ENCODE measurements at regions not wholly inside any gene's neighbourhood (a gene's known extent, or its start where the extent isn't known, plus 50 kb on each side); places are given as distances from the start of the nearest gene placed in this dataset.

DNA sequence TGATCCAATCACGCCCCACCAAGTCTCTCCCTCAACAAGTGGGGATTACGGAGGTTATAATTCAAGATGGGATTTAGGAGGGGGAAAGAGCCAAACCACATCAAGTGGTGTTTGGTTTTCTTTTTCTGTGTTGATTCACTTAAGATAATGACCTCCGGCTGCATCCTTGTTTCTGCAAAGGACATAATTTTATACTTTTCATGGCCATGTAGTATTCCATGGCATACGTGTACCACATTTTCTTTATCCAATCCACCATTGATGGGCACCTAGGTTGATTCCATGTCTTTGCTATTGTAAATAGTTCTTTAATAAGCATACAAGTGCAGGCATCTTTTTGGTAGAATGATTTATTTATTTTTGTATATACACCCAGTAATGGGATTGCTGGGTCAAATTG, 162.5 kb upstream of the JUN start:
- POLR2A ChIA-PET = no interaction called here
- no peaks in the 10 kb centered on the region for H3K27me3 ChIP-seq (ENCODE audit: control insufficient read depth, insufficient read depth, low read length)
- in situ Hi-C loops (cut with HindIII; ENCODE audit: low pct_unique_long_range_greater_than_20kb, low sequenced_read_pairs) = no loop called here
- intact Hi-C loops (cut with micrococcal nuclease; ENCODE audit: unreplicated experiment) = no loop called here
- DNase-seq (ENCODE audit: low read depth, low spot score) (no peak), ATAC-seq (no peak)
- no peaks in the 10 kb centered on the region for H3K36me3 ChIP-seq (ENCODE audit: control insufficient read depth, insufficient read depth, low read length)
- no peaks in the 10 kb centered on the region for H3K4me1 ChIP-seq (ENCODE audit: control insufficient read depth, insufficient read depth, low read length)
- CTCF ChIA-PET = no interaction called here
- TF ChIP-seq TCF7L2 (IDR thresholded peaks at IDR 0.05; ENCODE audit: low read depth, low read length) = no peak
- TF ChIP-seq, protein P1, sequence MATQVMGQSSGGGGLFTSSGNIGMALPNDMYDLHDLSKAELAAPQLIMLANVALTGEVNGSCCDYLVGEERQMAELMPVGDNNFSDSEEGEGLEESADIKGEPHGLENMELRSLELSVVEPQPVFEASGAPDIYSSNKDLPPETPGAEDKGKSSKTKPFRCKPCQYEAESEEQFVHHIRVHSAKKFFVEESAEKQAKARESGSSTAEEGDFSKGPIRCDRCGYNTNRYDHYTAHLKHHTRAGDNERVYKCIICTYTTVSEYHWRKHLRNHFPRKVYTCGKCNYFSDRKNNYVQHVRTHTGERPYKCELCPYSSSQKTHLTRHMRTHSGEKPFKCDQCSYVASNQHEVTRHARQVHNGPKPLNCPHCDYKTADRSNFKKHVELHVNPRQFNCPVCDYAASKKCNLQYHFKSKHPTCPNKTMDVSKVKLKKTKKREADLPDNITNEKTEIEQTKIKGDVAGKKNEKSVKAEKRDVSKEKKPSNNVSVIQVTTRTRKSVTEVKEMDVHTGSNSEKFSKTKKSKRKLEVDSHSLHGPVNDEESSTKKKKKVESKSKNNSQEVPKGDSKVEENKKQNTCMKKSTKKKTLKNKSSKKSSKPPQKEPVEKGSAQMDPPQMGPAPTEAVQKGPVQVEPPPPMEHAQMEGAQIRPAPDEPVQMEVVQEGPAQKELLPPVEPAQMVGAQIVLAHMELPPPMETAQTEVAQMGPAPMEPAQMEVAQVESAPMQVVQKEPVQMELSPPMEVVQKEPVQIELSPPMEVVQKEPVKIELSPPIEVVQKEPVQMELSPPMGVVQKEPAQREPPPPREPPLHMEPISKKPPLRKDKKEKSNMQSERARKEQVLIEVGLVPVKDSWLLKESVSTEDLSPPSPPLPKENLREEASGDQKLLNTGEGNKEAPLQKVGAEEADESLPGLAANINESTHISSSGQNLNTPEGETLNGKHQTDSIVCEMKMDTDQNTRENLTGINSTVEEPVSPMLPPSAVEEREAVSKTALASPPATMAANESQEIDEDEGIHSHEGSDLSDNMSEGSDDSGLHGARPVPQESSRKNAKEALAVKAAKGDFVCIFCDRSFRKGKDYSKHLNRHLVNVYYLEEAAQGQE (IDR thresholded peaks at IDR 0.05; ENCODE audit: insufficient read depth in 1 of 2, low read depth in 2 of 2, low read length in 1 of 2) = no peak
- no peak overlapping the region for H3K4me3 ChIP-seq (ENCODE audit: low read depth in 2 of 2, low read length in 2 of 2)
- no peaks in the 10 kb centered on the region; the same call in 1 of the 2 replicates for H3K9me3 ChIP-seq (ENCODE audit: control insufficient read depth, insufficient read depth, low read depth, low read length)
- no peak overlapping the region for H3K27ac ChIP-seq (ENCODE audit: low read length)
- BruUV-seq (replicated peaks) = no TSS peak

DNA sequence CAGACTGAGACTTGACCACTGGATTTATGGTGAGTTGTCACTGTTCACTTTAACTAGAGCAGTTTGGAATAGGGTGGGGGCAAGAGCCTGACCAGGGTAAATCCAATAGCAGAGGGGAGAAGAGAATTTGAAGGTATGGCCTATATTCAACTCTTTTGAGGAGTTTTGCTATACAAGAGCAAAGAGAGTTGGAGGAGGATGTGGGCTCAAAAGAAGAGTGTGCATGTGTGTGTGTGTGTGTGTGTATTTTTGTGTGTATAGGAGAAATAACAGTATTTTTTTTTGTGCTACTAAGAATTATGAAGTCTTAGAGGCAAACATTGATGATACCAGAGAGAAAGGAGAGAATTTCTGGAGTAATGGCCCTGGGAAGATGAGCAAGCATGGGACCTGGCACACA, 164.8 kb upstream of the JUN start:
- Histone ChIP-seq H3K4me1 (ENCODE audit: control insufficient read depth, insufficient read depth, low read length) (no peaks in the 10 kb centered on the region), H3K36me3 (ENCODE audit: control insufficient read depth, insufficient read depth, low read length) (no peaks in the 10 kb centered on the region), H3K9me3 (ENCODE audit: control insufficient read depth, insufficient read depth, low read depth, low read length) (no peaks in the 10 kb centered on the region; the same call in 1 of the 2 replicates), H3K27me3 (ENCODE audit: control insufficient read depth, insufficient read depth, low read length) (no peaks in the 10 kb centered on the region), H3K4me3 (ENCODE audit: low read depth in 2 of 2, low read length in 2 of 2) (no peak overlapping the region), H3K27ac (ENCODE audit: low read length) (no peak overlapping the region)
- intact Hi-C loops (cut with micrococcal nuclease; ENCODE audit: unreplicated experiment) = no loop called here
- ATAC-seq = no peak
- no peak for DNase-seq (ENCODE audit: low read depth, low spot score)
- ChIA-PET CTCF (no interaction called here), POLR2A (no interaction called here)
- TF ChIP-seq SIN3A (IDR thresholded peaks at IDR 0.05; ENCODE audit: borderline replicate concordance, insufficient read depth, low read depth, low read length) (no peak), POLR2AphosphoS5 (IDR thresholded peaks at IDR 0.05; ENCODE audit: low read depth, low read length) (no peak), TCF7L2 (IDR thresholded peaks at IDR 0.05; ENCODE audit: low read depth, low read length) (no peak)
- TF ChIP-seq, protein P2, sequence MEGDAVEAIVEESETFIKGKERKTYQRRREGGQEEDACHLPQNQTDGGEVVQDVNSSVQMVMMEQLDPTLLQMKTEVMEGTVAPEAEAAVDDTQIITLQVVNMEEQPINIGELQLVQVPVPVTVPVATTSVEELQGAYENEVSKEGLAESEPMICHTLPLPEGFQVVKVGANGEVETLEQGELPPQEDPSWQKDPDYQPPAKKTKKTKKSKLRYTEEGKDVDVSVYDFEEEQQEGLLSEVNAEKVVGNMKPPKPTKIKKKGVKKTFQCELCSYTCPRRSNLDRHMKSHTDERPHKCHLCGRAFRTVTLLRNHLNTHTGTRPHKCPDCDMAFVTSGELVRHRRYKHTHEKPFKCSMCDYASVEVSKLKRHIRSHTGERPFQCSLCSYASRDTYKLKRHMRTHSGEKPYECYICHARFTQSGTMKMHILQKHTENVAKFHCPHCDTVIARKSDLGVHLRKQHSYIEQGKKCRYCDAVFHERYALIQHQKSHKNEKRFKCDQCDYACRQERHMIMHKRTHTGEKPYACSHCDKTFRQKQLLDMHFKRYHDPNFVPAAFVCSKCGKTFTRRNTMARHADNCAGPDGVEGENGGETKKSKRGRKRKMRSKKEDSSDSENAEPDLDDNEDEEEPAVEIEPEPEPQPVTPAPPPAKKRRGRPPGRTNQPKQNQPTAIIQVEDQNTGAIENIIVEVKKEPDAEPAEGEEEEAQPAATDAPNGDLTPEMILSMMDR (IDR thresholded peaks at IDR 0.05) = no peak
- TF ChIP-seq, protein P1 (IDR thresholded peaks at IDR 0.05; ENCODE audit: insufficient read depth in 1 of 2, low read depth in 2 of 2, low read length in 1 of 2) = no peak
- no TSS peak for BruUV-seq (replicated peaks)
- in situ Hi-C loops (cut with HindIII; ENCODE audit: low pct_unique_long_range_greater_than_20kb, low sequenced_read_pairs) = no loop called here
